K562 (cell line): ENCODE measurements at regions not wholly inside any gene's neighbourhood (a gene's known extent, or its start where the extent isn't known, plus 50 kb on each side); places are given as distances from the start of the nearest gene placed in this dataset.

Experiments
- ATAC-seq: fragments of 200-7000 bp; cut with Tn5 transposase; 3 replicates; pipeline ENCODE4 v1.9.1; 2020; ENCODE audit warnings: moderate library complexity
- BruUV-seq: library from RNA; stranded (reverse); fragments of 400-500 nt; replicated peaks from 2 replicates; lab custom pipeline; 2021; lab: Mats Ljungman, UMichigan
- CTCF ChIA-PET: fragments of 300-600 bp; formaldehyde crosslinking; extraction: SDS; loops from one replicate; lab custom pipeline; 2021; ENCODE audit warnings: low intra/inter-chr PET ratio; lab: Yijun Ruan, JAX
- POLR2A ChIA-PET: fragments of 300-600, 350-650 bp; sonication (Branson Sonifier 250); formaldehyde crosslinking; extraction: SDS; loops from one replicate; lab custom pipeline; 2021; ENCODE audit warnings: antibody characterized with exemption, inconsistent platforms; lab: Yijun Ruan, JAX
- DNase-seq, 4 experiments: peaks; one replicate each; pipeline versions ENCODE4 v3.0.0 to v3.0.0-alpha.2; 2011 to 2018; ENCODE audit warnings: low spot score in 3 of 4, mixed read lengths in 3 of 4; ENCODE audit errors: extremely low read depth in 1 of 4
- FAIRE-seq: peaks from 2 replicates; lab custom pipeline; 2011; peaks lifted over from hg19 to GRCh38; lab: Jason Lieb, UNC
- H2AFZ ChIP-seq: 2 replicates; pipeline ENCODE4 v1.6.0; 2011; ENCODE audit warnings: low read depth, low read length, control low read depth, inconsistent platforms
- H3K27ac ChIP-seq: fragments of 200-600 bp; 3 replicates; pipeline ENCODE4 v1.8.0; 2011; ENCODE audit warnings: low read depth, mild to moderate bottlenecking, control low read depth, inconsistent platforms, low read length, moderate library complexity, mixed read lengths; ENCODE audit errors: extremely low read depth
- H3K27me3 ChIP-seq, 2 experiments: fragments of 300-600 bp in 1 of 2; 2 replicates in 1 of 2; 3 replicates in 1 of 2; pipeline versions ENCODE4 v1.6.0 to v1.8.0; 2011; ENCODE audit warnings: inconsistent platforms in 2 of 2, low read length in 2 of 2, mild to moderate bottlenecking in 1 of 2, mixed read lengths in 1 of 2, moderate library complexity in 1 of 2; ENCODE audit not compliant: control insufficient read depth in 2 of 2, insufficient read depth in 2 of 2
- H3K36me3 ChIP-seq: fragments of 300-600 bp; 3 replicates; pipeline ENCODE4 v1.8.0; 2011; ENCODE audit warnings: mild to moderate bottlenecking, low read length, inconsistent platforms; ENCODE audit not compliant: control insufficient read depth, insufficient read depth
- H3K4me1 ChIP-seq, 2 experiments: fragments of 200-600 bp in 1 of 2; replicated peaks in 1 of 2; 2 replicates in 1 of 2; 3 replicates in 1 of 2; pipeline versions ENCODE4 v1.5.1 to v1.8.0; 2011; ENCODE audit warnings: inconsistent platforms in 2 of 2, low read length in 2 of 2, mild to moderate bottlenecking in 1 of 2, mixed read lengths in 1 of 2, moderate library complexity in 1 of 2; ENCODE audit not compliant: control insufficient read depth in 2 of 2, insufficient read depth in 2 of 2
- H3K4me2 ChIP-seq: 2 replicates; pipeline ENCODE4 v1.6.1; 2011; ENCODE audit warnings: low read length, control low read depth, inconsistent platforms, mixed read lengths; ENCODE audit not compliant: insufficient read depth
- H3K4me3 ChIP-seq: fragments of 200-600 bp; sonication (generic), shearing (Covaris generic); 2 replicates; pipeline ENCODE4 v1.5.1; 2016; ENCODE audit warnings: control low read depth, inconsistent platforms
- H3K79me2 ChIP-seq: fragments of 200-600 bp; 3 replicates; pipeline ENCODE4 v1.8.0; 2011; ENCODE audit warnings: low read length, inconsistent platforms; ENCODE audit not compliant: control insufficient read depth, insufficient read depth
- H3K9ac ChIP-seq, 2 experiments: 2 replicates each; pipeline versions ENCODE4 v1.6.0 to v1.6.1; 2011; ENCODE audit warnings: low read depth in 2 of 2, low read length in 2 of 2, control low read depth in 1 of 2, inconsistent platforms in 1 of 2, mild to moderate bottlenecking in 1 of 2, mixed read lengths in 1 of 2; ENCODE audit not compliant: insufficient read depth in 1 of 2
- H3K9me1 ChIP-seq: one replicate; pipeline ENCODE4 v1.6.0; 2011; ENCODE audit warnings: inconsistent platforms, mild to moderate bottlenecking, low read length, moderate library complexity; ENCODE audit not compliant: control insufficient read depth, insufficient read depth
- H3K9me3 ChIP-seq: replicated peaks from 2 replicates; pipeline ENCODE4 v1.5.1; 2011; ENCODE audit warnings: low read depth, low read length, inconsistent platforms; ENCODE audit not compliant: control insufficient read depth, insufficient read depth
- H4K20me1 ChIP-seq: replicated peaks from 2 replicates; pipeline ENCODE4 v1.6.1; 2011; ENCODE audit warnings: low read length, inconsistent platforms, mixed read lengths; ENCODE audit not compliant: control insufficient read depth, insufficient read depth
- ADNP ChIP-seq: fragments of 200-800 bp; sonication (Bioruptor generic); IDR thresholded peaks from 2 replicates; pipeline ENCODE4 v1.6.1; 2016; ENCODE audit warnings: missing genetic modification characterization, missing compliant biosample characterization
- CTCF ChIP-seq, 3 experiments: IDR thresholded peaks in 2 of 3; conservative IDR thresholded peaks in 1 of 3; 2 replicates each; pipeline ENCODE4 v1.5.1; 2011 to 2012; ENCODE audit warnings: low read length in 3 of 3, mild to moderate bottlenecking in 3 of 3, control low read depth in 2 of 3, improper control_type of control experiment in 1 of 3, inconsistent platforms in 1 of 3, low read depth in 1 of 3, mixed read lengths in 1 of 3, moderate library complexity in 1 of 3; ENCODE audit not compliant: insufficient read depth in 2 of 3
- GTF2F1 ChIP-seq: IDR thresholded peaks from 2 replicates; pipeline ENCODE4 v1.6.1; 2011; ENCODE audit warnings: low read depth, low read length, improper control_type of control experiment
- HDAC8 ChIP-seq: fragments of 450-650 bp; IDR thresholded peaks from 2 replicates; pipeline ENCODE4 v1.6.1; 2016; ENCODE audit warnings: mild to moderate bottlenecking, missing genetic modification characterization, moderate library complexity, missing compliant biosample characterization
- KDM5B ChIP-seq: fragments of 200-600 bp; sonication (generic); IDR thresholded peaks from 2 replicates; pipeline ENCODE4 v1.6.1; 2012; ENCODE audit warnings: low read depth, mild to moderate bottlenecking, moderate library complexity, low read length, control low read depth, inconsistent platforms; ENCODE audit not compliant: insufficient replicate concordance
- PURB ChIP-seq: sonication (generic); formaldehyde crosslinking; IDR thresholded peaks from 2 replicates; pipeline ENCODE4 v1.9.0; 2021; ENCODE audit warnings: low read depth, mild to moderate bottlenecking, missing genetic modification reagents
- SETDB1 ChIP-seq: IDR thresholded peaks from one replicate; pipeline ENCODE4 v1.6.1; 2012; ENCODE audit warnings: low read length, control low read depth, inconsistent platforms
- SFPQ ChIP-seq: fragments of 200-400 bp; formaldehyde crosslinking; IDR thresholded peaks from 2 replicates; pipeline ENCODE4 v1.6.1; 2017; ENCODE audit warnings: mild to moderate bottlenecking, low read depth, low read length, moderate library complexity
- THRA ChIP-seq: fragments of 450-650 bp; IDR thresholded peaks from 2 replicates; pipeline ENCODE4 v1.6.1; 2017; ENCODE audit warnings: mild to moderate bottlenecking, moderate library complexity
- WGBS: fragments of 100-300 bp; shearing (Covaris generic); methylation state at CpG from one replicate; pipeline ENCODE4 v1.1.6; 2016; ENCODE audit warnings: low coverage, mixed read lengths; ENCODE audit not compliant: insufficient coverage; ENCODE audit errors: missing lambda C conversion rate; 5-methylcytosine and 5-hydroxymethylcytosine counted together
- in situ Hi-C: fragments of 300-500 bp; cut with MboI; formaldehyde crosslinking; loops from 4 replicates; pipeline ENCODE4 v1.15.0; 2018; ENCODE audit warnings: inconsistent platforms, mixed read lengths
- intact Hi-C: fragments of 100-400 bp; cut with micrococcal nuclease; formaldehyde crosslinking; loops from 2 replicates; pipeline ENCODE4 v1.14.2; 2022

- Histone ChIP-seq H3K79me2 (no peaks in the 10 kb centered on the region), H3K36me3 (no peaks in the 10 kb centered on the region), H3K4me1 (no peaks in the 10 kb centered on the region), H3K9me1 (no peaks in the 10 kb centered on the region), H3K4me3 (no peak overlapping the region), H3K27ac (no peak overlapping the region), H3K27me3 (peaks cover 2 to 17% of the 10 kb centered on the region in 2 experiments; a peak in 3 of 5 replicates), H2AFZ (no peak overlapping the region), H3K9ac (no peak overlapping the region), H3K9me3 (no peaks in the 10 kb centered on the region), H4K20me1 (no peaks in the 10 kb centered on the region; the same call in 1 of the 2 replicates), H3K4me2 (no peak overlapping the region)
- intact Hi-C loops (no loop called here), in situ Hi-C loops (no loop called here)
- POLR2A ChIA-PET = interaction anchor here (0.8 kb wide), 1 partner anchor 12 kb away, joined by 3 read pairs; no protein-coding TSS in a partner anchor
- ATAC-seq (no peak), DNase-seq (no peak), FAIRE-seq (no peak)
- WGBS = 0% methylated on average over 3 of the region's 3 CpGs
- no TSS peak for BruUV-seq
- CTCF ChIA-PET = no interaction called here
- TF ChIP-seq GTF2F1 = no peak
- no peak for TF ChIP-seq KDM5B
These were observed 210.5 kb upstream of the GRIK3 start for GRCh38 chr1:37244815-37245214.

- Histone ChIP-seq H2AFZ (no peak overlapping the region), H3K4me1 (no peaks in the 10 kb centered on the region), H3K27ac (no peak overlapping the region), H3K36me3 (no peaks in the 10 kb centered on the region), H3K9ac (no peak overlapping the region), H3K9me1 (no peaks in the 10 kb centered on the region), H3K27me3 (peaks cover 0 to 9% of the 10 kb centered on the region in 2 experiments; a peak in 1 of 5 replicates), H3K9me3 (no peaks in the 10 kb centered on the region), H3K4me2 (no peak overlapping the region), H4K20me1 (peaks cover 2% of the 10 kb centered on the region), H3K79me2 (no peaks in the 10 kb centered on the region), H3K4me3 (no peak overlapping the region)
- in situ Hi-C loops = no loop called here
- DNase-seq = no peak
- no TSS peak for BruUV-seq
- WGBS = 1% methylated on average over 6 of the region's 6 CpGs
- intact Hi-C loops = no loop called here
- ATAC-seq = no peak
- FAIRE-seq = no peak
- POLR2A ChIA-PET = interaction anchor here (0.6 to 0.9 kb wide), 3 partner anchors 16 to 41 kb away, joined by 3 read pairs; no protein-coding TSS in a partner anchor
- CTCF ChIA-PET = no interaction called here
- TF ChIP-seq PURB (CRISPR knock-in tag) (no peak), SETDB1 (no peak), CTCF (IDR thresholded peaks at IDR 0.05 in 2 of 3, conservative IDR thresholded peaks at IDR 0.05 in 1 of 3; ENCODE audit: insufficient read depth in 2 of 3, low read depth in 1 of 3, low read length in 3 of 3) (no peak), SFPQ (no peak), HDAC8 (no peak), THRA (no peak), ADNP (tag) (no peak)
These were observed 212.3 kb upstream of the GRIK3 start for GRCh38 chr1:37246631-37247030.
